22Rv1 (cell line): ENCODE measurements at regions not wholly inside any gene's neighbourhood (a gene's known extent, or its start where the extent isn't known, plus 50 kb on each side); places are given as distances from the start of the nearest gene placed in this dataset.

ENCODE experiments used
- CTCF ChIP-seq: fragments of 450-650 bp; IDR thresholded peaks from 2 replicates; pipeline ENCODE4 v1.5.1; 2017; ENCODE audit warnings: mild to moderate bottlenecking
- ZFX ChIP-seq: fragments of 450-650 bp; IDR thresholded peaks from 2 replicates; pipeline ENCODE4 v1.6.1; 2017; ENCODE audit warnings: antibody characterized with exemption, borderline replicate concordance

- TF ChIP-seq CTCF: no peak
- TF ChIP-seq ZFX: no peak
These were observed 135.7 kb downstream of the INHBB start for GRCh38 chr2:120481446-120482194.
